GM19035 (cell line): ENCODE measurements at regions not wholly inside any gene's neighbourhood (a gene's known extent, or its start where the extent isn't known, plus 50 kb on each side); places are given as distances from the start of the nearest gene placed in this dataset.
"Not testable (repeated sequence)": the region's sequence is repeated elsewhere in the genome, so short reads cannot be mapped to it uniquely, and the experiment has no call there.

Experiments used
- ATAC-seq: cut with Tn5 transposase; IDR thresholded peaks from one replicate; pipeline ENCODE4 v1.9.1; 2021; ENCODE audit not compliant: unreplicated experiment

GRCh38 chr14:106592115-106592852, 1065.9 kb downstream of the TMEM121 start:
- ATAC-seq = not testable (repeated sequence)

- no peak for ATAC-seq
Observed at GRCh38 chr14:106599209-106599608, 1072.8 kb downstream of the TMEM121 start.

GRCh38 chr14:106605548-106606448, 1079.4 kb downstream of the TMEM121 start:
- no peak for ATAC-seq

GRCh38 chr14:106606936-106607335, 1080.6 kb downstream of the TMEM121 start:
- no peak for ATAC-seq

- no peak for ATAC-seq
Observed at GRCh38 chr14:106610691-106611090, 1084.3 kb downstream of the TMEM121 start.

GRCh38 chr14:106613256-106613655, 1086.9 kb downstream of the TMEM121 start:
- ATAC-seq = no peak

- not testable (repeated sequence) for ATAC-seq
Observed at GRCh38 chr14:106618471-106618951, 1092.1 kb downstream of the TMEM121 start.

- ATAC-seq = no peak
Observed at GRCh38 chr14:106619606-106620005, 1093.2 kb downstream of the TMEM121 start.

GRCh38 chr14:106620368-106620767, 1094.0 kb downstream of the TMEM121 start:
- no peak for ATAC-seq

GRCh38 chr14:106622200-106622745, 1095.9 kb downstream of the TMEM121 start:
- ATAC-seq = no peak

GRCh38 chr14:106625186-106625585, 1098.8 kb downstream of the TMEM121 start:
- ATAC-seq = no peak

- ATAC-seq = not testable (repeated sequence)
Observed at GRCh38 chr14:106626469-106626868, 1100.1 kb downstream of the TMEM121 start.

GRCh38 chr14:106626942-106627588, 1100.7 kb downstream of the TMEM121 start:
- ATAC-seq = not testable (repeated sequence)

- ATAC-seq = no peak
Observed at GRCh38 chr14:106631879-106632278, 1105.5 kb downstream of the TMEM121 start.

GRCh38 chr14:106633721-106634120, 1107.3 kb downstream of the TMEM121 start:
- ATAC-seq = no peak

- ATAC-seq = no peak
Observed at GRCh38 chr14:106635569-106635968, 1109.2 kb downstream of the TMEM121 start.

GRCh38 chr14:106638786-106639452, 1112.5 kb downstream of the TMEM121 start:
- ATAC-seq = not testable (repeated sequence)

GRCh38 chr14:106642090-106642489, 1115.7 kb downstream of the TMEM121 start:
- no peak for ATAC-seq

- not testable (repeated sequence) for ATAC-seq
Observed at GRCh38 chr14:106642971-106643370, 1116.6 kb downstream of the TMEM121 start.

- not testable (repeated sequence) for ATAC-seq
Observed at GRCh38 chr14:106648874-106649273, 1122.5 kb downstream of the TMEM121 start.
